ENCODE measurements at regions not wholly inside any gene's neighbourhood (a gene's known extent, or its start where the extent isn't known, plus 50 kb on each side); places are given as distances from the start of the nearest gene placed in this dataset.

DNA sequence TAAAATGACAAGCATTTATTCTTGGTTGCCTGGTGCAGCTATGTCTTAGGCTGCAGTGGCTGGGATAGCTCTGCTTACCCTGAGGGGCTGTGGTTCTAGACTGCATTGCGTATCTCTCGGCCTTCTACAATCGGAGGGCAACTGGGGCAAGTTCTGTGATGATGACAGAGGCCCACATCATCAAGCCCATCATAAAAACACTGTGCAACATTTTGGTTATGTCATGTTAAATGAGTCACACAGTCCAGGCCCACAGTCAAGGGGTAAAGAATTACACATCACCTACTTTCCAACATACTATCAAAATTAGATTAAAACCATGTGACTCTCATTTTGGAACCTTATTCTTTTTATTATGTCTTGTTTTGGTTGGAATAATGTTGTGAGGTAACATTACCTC, 120.2 kb upstream of the GUCY1A1 start:
- DNase-seq (ENCODE audit: low read depth in 1 of 2, low spot score in 2 of 2) (no peak), FAIRE-seq (no peak)
- no peak overlapping the region for H4K8ac ChIP-seq (ENCODE audit: extremely low read depth, insufficient read depth, low read length)
- H3K23me2 ChIP-seq (ENCODE audit: low read depth, low read length) = no peaks in the 10 kb centered on the region
- H4K20me1 ChIP-seq (replicated peaks in 1 of 2; ENCODE audit: control insufficient read depth in 1 of 2, insufficient read depth in 2 of 2, low read length in 2 of 2) = no peaks in the 10 kb centered on the region
- no peak overlapping the region for H2BK5ac ChIP-seq (ENCODE audit: low read depth, low read length)
- no peaks in the 10 kb centered on the region for H3K36me3 ChIP-seq (ENCODE audit: control insufficient read depth in 2 of 4, insufficient read depth in 4 of 4, low read length in 3 of 4)
- no peak overlapping the region for H2BK15ac ChIP-seq (ENCODE audit: low read length)
- no peak for TF ChIP-seq RAD21 (IDR thresholded peaks at IDR 0.05 in 1 of 2, conservative IDR thresholded peaks at IDR 0.05 in 1 of 2; ENCODE audit: low read depth in 2 of 2, low read length in 2 of 2)
- TF ChIP-seq KDM4A (IDR thresholded peaks at IDR 0.05; ENCODE audit: low read depth, low read length, severe bottlenecking) = no peak
- no peak for TF ChIP-seq TEAD4 (IDR thresholded peaks at IDR 0.05; ENCODE audit: low read depth, low read length)
- no peak for TF ChIP-seq TAF7 (optimal IDR thresholded peaks at IDR 0.05; ENCODE audit: borderline replicate concordance, low read depth, low read length)
- TF ChIP-seq GABPA (IDR thresholded peaks at IDR 0.05; ENCODE audit: borderline replicate concordance, insufficient read depth, low read length) = no peak
- H3K27me3 ChIP-seq (replicated peaks in 1 of 4; ENCODE audit: control insufficient read depth in 3 of 4, extremely low read depth in 1 of 4, insufficient read depth in 3 of 4, low read length in 3 of 4) = no peaks in the 10 kb centered on the region
- H4K5ac ChIP-seq (ENCODE audit: insufficient read length, low read depth, low read length) = no peak overlapping the region
- H4K91ac ChIP-seq (replicated peaks; ENCODE audit: insufficient read length, low read length) = no peak overlapping the region
- no peaks in the 10 kb centered on the region for H3K79me1 ChIP-seq (ENCODE audit: low read depth, low read length)
- POLR2A ChIA-PET (ENCODE audit: partially characterized antibody) = no interaction called here
- CTCF ChIA-PET (ENCODE audit: partially characterized antibody) = interaction anchor here (3.1 kb wide), 1 partner anchor 17 kb away, joined by 13 read pairs; no protein-coding TSS in a partner anchor
- H3K4me2 ChIP-seq (ENCODE audit: insufficient read depth in 1 of 2, low read depth in 2 of 2, low read length in 2 of 2) = no peak overlapping the region
- H3K4ac ChIP-seq (replicated peaks; ENCODE audit: insufficient read length, low read depth, low read length) = no peak overlapping the region
- no peak overlapping the region for H3K4me3 ChIP-seq (ENCODE audit: extremely low read depth in 1 of 4, insufficient read depth in 2 of 4, low read depth in 3 of 4, low read length in 4 of 4)
- no peak overlapping the region for H3K9ac ChIP-seq (replicated peaks in 1 of 4; ENCODE audit: extremely low read depth in 1 of 4, low read depth in 3 of 4, low read length in 3 of 4)
- no peak overlapping the region for H3K56ac ChIP-seq (replicated peaks; ENCODE audit: insufficient read length, low read depth, low read length)
- H3K79me2 ChIP-seq (ENCODE audit: control insufficient read depth in 1 of 2, insufficient read depth in 2 of 2, low read length in 2 of 2) = no peaks in the 10 kb centered on the region
- 96% methylated on average over 3 of the region's 3 CpGs; no CpG with 5 or more reads in 1 of the 2 experiments for WGBS, 2 experiments (ENCODE audit: extremely low coverage in 1 of 2, insufficient coverage in 1 of 2, insufficient read length in 1 of 2, insufficient replicate concordance in 2 of 2, low coverage in 1 of 2, low lambda C conversion rate in 2 of 2, missing lambda C conversion rate in 1 of 2)
- no peak overlapping the region for H2BK20ac ChIP-seq (ENCODE audit: low read length)
- H3K4me1 ChIP-seq (replicated peaks in 1 of 4; ENCODE audit: control insufficient read depth in 3 of 4, insufficient read depth in 4 of 4, low read length in 3 of 4) = no peaks in the 10 kb centered on the region
- H2BK12ac ChIP-seq (ENCODE audit: low read depth, low read length) = no peak overlapping the region
- peaks cover 11 to 12% of the 10 kb centered on the region in 2 experiments; a peak in 3 of 4 replicates for H3K9me3 ChIP-seq (ENCODE audit: insufficient read depth in 2 of 2, low read depth in 1 of 2, low read length in 1 of 2)
- H2BK120ac ChIP-seq (replicated peaks; ENCODE audit: low read depth, low read length) = no peak overlapping the region
- no peak overlapping the region for H3K14ac ChIP-seq (ENCODE audit: insufficient read length)
- H2AFZ ChIP-seq (ENCODE audit: low read length) = no peak overlapping the region
- no peak overlapping the region for H3K18ac ChIP-seq (ENCODE audit: extremely low read depth, low read length)
- H3K27ac ChIP-seq (ENCODE audit: low read depth, low read length) = no peak overlapping the region
- no peak overlapping the region for H2AK5ac ChIP-seq (ENCODE audit: low read depth, low read length)
- H3K23ac ChIP-seq (ENCODE audit: insufficient read length) = no peak overlapping the region

Measured in H1 (cell line).